GM18519 (cell line): ENCODE measurements at regions not wholly inside any gene's neighbourhood (a gene's known extent, or its start where the extent isn't known, plus 50 kb on each side); places are given as distances from the start of the nearest gene placed in this dataset.
"Not testable (repeated sequence)": the region's sequence is repeated elsewhere in the genome, so short reads cannot be mapped to it uniquely, and the experiment has no call there.

ENCODE experiments used
- ATAC-seq: cut with Tn5 transposase; IDR thresholded peaks from one replicate; pipeline ENCODE4 v1.9.1; 2021; ENCODE audit warnings: mild to moderate bottlenecking, moderate library complexity; ENCODE audit not compliant: unreplicated experiment, low FRiP score

DNA sequence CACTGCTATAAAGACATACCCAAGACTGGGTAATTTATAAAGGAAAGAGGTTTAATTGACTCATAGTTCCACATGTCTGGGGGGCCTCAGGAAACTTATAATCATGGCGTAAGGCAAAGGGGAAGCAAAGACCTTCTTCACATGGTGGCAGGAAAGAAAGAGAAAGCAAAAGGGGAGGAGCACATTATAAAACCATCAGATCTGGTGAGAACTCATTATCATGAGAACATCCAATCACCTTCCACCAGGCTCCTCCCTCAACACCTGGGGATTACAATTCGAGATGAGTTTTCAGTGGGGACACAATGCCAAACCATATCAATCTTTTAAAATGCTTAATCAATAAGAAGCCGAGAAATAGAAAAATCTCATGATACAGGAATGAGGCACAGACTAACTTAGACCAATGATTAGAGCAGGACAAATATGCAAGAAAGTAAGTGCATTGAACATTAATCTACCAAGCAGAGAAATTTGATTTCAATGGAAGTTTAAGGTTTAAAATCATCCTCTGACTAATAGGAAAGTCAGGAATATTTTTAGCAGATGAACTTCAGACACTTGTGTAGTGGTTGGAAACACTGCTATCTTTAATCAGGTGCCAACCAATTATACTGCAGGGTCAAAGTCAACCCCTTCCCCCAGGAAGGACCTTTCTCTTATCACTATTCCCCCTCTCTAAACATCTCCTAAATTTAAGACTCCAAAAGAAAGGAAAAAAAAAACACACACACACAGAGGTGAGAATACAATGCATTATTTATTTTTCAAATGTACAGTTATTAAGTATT, 259.2 kb downstream of the IRS1 start:
- ATAC-seq = no peak

DNA sequence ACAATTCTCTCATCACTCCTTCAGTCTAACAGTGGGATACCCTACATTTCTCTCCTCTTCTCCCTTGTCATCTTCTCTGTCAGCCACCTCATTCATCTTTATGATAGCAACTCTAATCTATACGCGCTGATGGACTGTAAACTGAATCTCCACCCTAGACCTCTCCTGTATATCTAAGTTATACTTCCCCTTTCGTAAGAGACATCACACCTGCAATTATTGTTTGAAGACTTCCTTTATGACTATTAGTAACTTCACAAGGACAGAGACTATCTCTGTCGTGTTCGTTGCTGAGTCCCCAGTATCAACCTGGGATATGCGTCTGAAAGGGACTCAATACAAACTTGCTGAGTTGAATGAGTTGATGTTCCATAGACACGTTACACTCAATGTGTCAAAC, 263.2 kb downstream of the IRS1 start:
- ATAC-seq = peak; percentile 50

DNA sequence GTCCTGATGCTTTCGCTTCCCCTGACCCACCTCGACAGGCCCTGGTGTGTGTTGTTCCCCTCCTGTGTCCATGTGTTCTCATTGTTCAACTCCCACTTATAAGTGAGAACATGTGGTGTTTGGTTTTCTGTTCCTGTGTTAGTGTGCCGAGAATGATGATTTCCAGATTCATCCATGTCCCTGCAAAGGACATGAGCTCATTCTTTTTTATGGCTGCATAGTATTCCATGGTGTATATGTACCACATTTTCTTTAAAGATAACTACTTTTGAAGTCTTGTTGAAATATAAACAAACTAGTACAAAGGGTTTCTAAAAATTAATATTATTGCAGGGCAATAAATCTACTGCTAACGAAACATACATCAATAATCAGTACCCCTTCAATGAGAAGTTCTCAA, 266.6 kb downstream of the IRS1 start:
- ATAC-seq = not testable (repeated sequence)

DNA sequence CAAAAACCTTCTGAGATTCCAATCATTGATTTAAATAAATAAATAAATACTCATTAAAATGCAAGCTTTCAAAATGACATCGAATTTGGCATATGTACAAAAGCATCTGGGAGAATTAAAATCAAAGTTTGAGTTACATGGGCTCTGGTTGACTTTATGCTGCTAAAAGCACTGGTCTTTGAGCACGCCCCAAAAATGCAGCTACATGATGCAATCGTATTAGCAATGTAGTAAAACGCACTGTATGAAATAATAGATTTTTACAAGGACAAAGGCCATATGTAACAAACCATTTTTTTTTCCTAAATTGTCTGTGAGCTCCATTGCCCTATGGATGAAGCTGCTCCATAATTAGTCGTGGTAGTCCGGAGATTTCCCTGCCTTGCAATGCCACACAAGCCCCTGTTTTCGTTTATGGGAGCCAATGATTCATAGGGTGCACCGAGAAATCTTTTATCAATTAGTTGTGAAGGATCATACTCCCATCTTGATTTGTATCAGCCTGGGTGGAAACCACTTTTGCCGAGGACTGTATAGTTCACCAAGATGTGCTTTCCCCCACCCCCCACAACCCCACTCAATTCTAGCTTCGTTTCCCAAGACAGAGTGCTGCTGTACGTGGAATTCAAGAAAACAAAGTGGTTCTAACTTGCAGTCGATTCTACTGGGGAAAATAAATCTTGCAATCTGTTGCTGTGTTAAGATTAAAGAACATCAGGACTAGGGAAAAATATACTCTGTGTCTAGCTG, 268.4 kb downstream of the IRS1 start:
- no peak for ATAC-seq

DNA sequence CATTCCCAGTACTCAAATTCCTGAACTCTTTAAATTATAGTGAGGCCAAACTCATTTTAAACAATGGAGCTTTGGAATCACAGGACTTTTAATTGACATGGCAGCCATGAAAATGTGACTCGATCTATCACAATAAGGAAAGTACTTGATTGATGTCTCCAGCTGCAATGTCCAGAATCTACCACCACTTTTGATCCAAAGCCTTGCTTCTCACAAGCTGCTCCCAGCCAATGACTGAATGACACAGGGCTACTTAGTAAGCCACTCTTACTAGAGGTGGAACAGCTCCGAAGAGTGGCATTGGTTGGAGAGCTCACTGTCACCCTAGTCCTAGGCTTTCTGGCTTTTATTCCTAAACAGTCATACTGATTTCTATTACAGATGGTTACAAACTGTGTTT, 270.1 kb downstream of the IRS1 start:
- no peak for ATAC-seq

DNA sequence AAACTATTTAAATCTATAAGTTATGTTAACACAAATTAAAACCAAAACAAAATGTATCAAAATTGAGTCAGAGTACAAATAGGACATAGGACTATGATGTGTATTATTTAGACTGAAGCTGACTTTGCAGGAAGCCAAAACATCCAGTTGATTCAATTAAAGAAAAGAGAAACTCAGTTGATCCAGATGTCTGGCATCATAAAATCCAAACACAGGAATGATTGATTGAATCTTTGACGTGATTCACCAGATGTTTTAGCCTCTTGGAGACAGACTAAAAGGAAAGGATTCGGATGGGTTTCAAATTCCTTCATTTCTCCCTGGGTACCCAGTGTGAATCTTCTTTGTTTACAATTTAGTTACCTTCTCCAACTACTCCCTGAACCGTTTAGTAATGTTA, 272.9 kb downstream of the IRS1 start:
- ATAC-seq = no peak

DNA sequence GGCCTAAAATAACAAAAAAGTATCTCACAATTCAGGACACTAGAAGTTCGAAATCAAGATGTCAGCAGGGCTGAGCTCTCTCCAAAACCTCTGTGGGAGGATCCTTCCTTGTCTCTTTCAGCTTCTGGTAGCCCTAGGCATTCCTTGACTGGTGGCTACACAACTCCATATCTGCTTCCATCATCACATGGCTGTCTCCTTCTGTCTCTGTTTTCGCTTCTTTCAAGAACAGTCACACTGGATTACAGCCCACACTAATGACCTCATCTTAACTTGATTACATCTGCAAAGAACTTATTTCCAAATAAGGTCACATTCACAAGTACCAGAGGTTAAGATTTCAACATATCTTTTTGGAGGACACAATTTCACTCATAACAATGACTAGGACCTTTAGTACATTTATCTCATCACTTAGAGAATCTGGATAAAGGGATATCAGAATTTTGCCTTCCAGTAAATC, 275.2 kb downstream of the IRS1 start:
- ATAC-seq = no peak

DNA sequence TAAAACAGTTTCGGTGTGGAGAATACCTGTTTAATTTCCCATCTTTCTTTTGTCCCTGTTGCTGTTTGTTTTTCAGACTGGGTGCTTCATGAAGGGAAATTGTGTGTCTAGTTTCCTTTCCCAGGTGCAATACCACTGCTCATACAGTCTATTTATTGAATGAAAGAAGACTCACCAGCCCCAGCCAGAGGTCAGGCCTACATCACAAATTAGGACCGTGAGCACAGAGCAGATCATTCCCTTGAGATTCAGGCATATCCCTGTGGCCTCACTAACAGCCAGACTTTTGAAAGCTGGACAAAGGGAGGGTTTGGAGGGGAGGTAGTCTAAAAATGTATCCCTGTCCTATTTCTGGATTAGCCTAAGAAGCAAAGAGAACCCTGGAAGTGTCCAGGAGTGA, 278.9 kb downstream of the IRS1 start:
- no peak for ATAC-seq

DNA sequence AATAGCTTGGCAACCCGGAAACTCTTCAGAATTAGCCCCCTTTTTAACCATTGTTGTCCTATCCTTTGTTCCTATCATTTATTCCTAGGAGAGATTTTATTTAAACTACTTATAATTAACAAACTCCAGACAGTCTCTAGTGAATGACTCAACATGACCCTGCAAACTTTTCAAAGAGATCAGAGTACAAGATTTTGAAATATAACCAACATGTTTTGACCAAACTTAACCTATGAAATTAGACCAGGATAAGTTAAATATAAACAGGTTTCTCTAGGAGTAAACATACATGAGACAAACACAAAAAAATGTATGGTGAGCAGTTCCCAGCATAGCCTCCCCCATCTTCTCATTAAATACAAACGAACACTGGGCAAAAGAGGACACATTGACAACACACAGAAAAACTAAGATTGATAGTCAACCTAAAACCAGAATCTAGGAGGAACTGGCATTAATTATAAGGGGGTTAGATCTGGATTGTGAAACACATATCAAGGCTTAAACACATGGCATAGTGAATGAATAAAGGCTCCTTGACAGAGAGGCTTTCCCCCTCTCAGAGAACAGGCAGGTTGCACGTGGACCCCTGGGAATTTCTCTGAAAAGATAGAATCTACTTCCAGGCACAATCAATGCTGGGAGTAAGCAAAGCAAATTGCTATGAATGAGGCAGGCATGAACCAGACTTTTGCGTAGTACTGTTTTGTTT, 284.1 kb downstream of the IRS1 start:
- no peak for ATAC-seq

DNA sequence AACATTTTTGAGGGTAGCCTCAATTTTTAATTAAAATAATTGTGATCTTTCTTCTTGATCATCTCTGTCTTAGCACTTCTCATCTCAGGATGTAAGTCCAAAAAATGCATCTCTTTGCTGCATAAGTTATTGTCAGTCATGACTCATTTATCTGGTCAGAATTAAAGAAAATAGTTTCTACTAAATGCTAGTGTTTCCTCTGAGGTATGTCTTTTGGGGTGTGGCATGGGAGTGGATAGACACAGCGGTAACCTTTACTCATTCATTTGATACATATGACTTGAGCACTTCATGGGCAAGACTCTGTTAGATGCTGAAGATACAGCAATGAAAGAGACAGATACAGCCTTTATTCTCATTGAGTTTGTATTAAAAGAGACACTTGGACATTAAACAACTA, 284.7 kb downstream of the IRS1 start:
- ATAC-seq = no peak

DNA sequence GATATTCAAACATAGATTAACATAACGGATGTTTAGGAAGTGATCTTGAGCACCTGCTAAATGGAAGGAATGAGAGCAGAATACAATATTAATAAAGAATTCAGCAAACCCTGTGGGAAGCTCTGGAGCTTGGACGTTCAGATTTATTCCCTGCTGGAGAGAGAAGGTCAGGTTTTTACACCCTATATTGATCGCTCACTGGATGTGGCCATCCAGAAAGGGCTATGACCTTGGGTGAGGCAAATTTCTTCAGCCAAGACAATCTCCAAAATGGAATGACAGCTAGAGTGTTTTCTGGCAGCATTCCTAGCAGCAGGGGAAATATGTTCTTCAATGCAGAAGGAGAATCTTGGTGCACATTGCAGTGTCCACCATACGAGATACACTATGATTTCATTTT, 288.3 kb downstream of the IRS1 start:
- ATAC-seq = no peak

DNA sequence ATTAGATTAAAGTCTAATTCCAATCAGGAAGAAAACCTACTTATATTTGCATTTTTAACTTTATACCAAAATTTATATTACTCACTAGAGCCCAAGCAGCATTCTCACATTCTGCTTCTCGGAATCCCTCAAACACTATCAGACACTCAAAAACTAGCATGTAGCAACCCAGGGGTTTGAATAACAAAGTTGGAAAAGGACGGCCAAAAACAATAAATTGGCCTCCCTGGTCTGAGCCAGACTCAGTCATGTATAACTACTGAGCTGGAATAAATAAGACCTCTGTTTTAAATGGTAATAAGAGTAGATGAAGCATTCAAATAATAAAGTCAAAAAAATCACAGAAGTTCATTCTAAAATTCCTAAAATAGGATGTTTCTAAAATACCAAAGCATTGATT, 290.9 kb downstream of the IRS1 start:
- no peak for ATAC-seq

DNA sequence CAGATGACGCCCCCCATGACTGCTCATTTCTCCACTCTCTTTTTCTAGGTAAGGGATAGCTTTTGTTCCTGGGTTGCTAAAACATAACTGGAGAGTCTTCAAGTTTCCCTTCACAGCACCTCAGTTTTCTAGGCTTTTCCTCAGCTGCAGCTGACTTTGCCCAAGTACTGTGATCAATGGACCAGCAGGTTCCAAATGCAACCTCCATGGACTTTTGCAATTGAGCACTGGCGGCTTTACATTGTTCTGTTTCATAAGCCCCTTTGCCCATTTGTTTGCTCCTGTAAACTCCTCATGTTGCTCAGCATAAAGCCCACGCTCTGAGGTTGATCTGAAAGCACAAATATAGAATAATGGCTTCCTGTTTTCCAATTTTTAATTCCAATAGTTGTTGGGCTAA, 291.6 kb downstream of the IRS1 start:
- no peak for ATAC-seq

DNA sequence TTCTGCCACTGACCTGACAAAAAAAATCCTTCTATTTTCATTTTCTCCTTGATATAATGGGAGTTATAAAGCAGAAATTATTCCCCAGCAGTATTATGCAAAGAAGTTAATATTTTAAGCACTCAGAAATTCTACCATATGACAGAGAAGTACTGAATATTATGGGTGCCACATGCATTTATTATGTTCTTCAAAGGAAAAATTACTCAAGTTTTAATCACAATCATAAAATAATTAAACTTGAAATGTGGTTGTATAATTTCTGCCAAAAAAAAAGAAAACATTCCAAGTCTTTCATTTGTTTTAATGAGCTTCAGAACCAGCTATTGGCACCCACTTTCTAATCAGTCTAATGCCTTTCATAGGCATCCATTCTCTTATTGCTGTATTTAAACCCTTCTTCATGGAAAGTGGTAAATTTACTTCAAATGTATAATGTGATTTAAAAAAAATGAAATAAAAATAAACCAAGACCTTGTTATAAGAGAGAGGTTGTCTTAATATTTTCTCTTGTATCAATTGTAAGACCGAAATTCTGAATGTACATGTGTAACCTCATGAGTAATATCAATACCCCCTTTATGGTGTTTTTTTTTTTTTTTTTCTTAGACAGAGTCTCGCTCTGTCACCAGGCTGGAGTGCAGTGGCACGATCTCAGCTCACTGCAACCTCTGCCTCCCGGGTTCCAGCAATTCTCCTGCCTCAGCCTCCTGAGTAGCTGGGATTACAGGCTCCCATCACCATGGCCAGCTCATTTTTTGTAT, 302.3 kb downstream of the IRS1 start:
- ATAC-seq = peak; percentile 59

DNA sequence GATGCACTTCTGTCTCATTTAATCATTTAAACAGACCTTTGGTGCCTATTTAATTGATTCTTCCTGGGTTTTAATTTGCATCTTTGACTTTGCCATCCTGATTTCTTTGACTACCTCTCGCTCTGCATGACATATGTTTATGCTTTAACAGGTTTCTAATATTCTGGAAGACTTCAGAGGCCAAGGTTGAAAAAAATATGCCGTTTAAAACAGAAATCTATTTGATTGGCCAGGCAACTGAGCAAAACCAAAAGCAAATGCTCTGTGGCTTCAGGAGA, 303.4 kb downstream of the IRS1 start:
- ATAC-seq = no peak

DNA sequence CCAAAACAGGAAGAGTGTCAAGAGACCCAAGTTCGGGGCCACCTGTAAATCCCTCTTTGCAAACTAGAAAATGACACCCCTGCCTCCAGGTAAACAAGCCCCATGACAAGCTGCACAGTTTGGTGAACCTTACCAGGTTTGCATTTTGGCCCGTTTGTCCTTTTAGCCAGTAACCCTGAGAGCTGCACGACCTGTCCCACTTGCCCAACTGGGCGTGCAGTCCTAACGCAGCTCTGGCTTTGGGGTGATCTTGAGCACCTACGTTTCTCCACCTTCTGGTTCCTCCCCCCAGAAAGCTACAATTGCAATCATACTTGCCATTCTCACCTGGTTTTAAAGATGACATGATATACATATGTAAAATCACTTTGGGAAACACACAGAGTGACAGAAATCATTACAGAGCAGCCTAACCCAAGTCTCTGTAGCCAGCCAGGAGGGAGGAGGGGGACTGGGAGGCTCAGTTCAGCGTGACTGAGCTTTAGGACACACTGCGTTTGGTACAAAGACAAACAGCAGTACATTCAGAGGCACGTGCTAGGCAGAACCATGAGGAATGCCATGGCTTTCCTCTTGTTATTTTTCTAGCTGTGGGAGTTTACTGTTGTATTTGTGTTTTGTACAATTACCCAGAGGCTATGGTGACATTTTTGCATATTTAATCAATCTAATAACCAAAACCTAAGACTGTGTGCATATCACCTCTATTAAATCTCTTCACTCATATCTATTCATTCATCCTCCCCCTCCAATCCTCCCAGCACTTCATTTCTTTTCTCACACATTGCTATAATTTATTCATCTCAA, 304.0 kb downstream of the IRS1 start:
- ATAC-seq = no peak

DNA sequence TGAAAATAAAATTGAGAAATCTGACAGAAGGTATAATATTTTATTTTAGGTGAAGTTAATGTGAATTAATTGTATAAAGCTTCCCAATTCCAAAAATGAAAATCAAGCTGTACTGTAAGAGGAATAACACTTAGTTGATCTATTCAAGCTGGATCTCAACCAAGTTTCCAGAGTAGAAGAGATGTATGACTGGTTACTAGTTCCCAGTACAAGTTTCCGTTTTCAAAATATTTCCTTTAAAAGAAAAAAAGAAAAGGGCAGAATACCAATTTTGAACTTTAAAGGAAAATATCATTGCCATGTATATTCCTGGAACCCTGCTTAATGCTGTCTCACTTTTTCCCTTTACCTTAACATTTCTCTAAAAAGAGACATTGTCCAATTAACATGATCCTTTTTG, 308.5 kb downstream of the IRS1 start:
- ATAC-seq = no peak

DNA sequence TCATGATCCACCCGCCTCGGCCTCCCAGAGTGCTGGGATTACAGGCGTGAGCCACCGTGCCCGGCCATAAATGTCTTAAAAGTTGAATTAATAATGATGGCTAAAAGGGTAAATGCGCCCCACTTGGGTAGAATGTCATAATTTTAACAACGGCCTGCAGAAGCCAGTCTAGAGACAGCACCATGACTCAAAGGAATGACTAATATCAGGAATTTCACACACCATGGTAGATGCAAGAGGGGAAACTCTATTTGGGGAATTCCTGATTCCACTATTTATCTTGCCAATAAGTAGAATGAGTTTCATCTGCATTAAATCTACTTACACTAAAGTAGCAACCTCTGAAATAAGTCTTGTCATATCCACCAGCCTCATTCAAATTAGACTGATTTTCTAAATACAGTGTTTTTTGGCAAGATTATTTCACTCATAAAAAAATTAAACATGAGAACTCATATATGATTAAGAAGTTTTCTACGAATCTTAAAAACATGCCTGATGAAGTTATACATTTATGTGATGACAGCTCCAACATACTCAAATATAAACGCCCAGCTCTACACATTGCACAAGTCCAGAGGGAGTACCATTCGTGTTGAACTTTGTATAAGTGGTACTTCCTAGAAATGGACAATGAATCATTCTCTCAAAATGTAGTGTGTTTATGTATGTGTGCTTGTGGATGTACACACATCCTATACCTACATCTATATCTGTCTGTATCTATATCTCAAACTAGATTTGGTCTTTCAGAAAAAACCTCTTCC, 309.7 kb downstream of the IRS1 start:
- peak; percentile 72 for ATAC-seq

DNA sequence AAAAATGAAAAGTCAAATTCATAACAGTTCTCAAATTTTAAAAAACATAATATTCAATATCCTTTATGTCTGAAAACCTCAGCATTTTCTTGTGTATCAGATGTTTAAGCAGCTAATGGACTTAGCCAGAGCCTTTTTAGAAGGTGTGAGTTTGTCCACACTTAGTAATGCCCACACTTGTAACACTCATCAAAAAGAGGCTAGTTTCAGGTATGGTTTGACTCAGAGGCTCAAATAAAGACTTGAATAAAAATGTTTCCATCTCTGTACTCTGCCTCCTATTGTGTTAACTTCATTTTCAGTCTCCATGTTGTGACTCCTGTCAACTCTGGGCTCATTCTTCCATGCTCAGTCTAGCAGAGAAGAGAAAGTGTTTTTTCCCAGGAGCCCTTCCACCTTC, 311.6 kb downstream of the IRS1 start:
- ATAC-seq = peak; percentile 64
